GM18858 (cell line): ENCODE measurements at regions not wholly inside any gene's neighbourhood (a gene's known extent, or its start where the extent isn't known, plus 50 kb on each side); places are given as distances from the start of the nearest gene placed in this dataset.

ENCODE experiments used
- ATAC-seq: cut with Tn5 transposase; IDR thresholded peaks from one replicate; pipeline ENCODE4 v1.9.1; 2021; ENCODE audit not compliant: unreplicated experiment

GRCh38 chr1:214823311-214824117 is 220.5 kb downstream of the CENPF start:
- no peak for ATAC-seq

- ATAC-seq, result no peak
These were observed 221.8 kb downstream of the CENPF start for GRCh38 chr1:214824763-214825162.

- ATAC-seq, result no peak
These were observed 223.6 kb downstream of the CENPF start for GRCh38 chr1:214826619-214827018.

- no peak for ATAC-seq
These were observed 224.9 kb downstream of the CENPF start for GRCh38 chr1:214827883-214828282.

GRCh38 chr1:214830941-214831340 is 227.9 kb downstream of the CENPF start:
- no peak for ATAC-seq

- ATAC-seq, result no peak
These were observed 229.0 kb downstream of the CENPF start for GRCh38 chr1:214831956-214832355.

- ATAC-seq, result no peak
These were observed 230.3 kb downstream of the CENPF start for GRCh38 chr1:214833178-214833756.

- ATAC-seq, result no peak
These were observed 234.4 kb downstream of the CENPF start for GRCh38 chr1:214837376-214837775.

- ATAC-seq, result no peak
These were observed 235.4 kb downstream of the CENPF start for GRCh38 chr1:214838351-214838750.

- no peak for ATAC-seq
These were observed 237.4 kb downstream of the CENPF start for GRCh38 chr1:214840356-214840755.

- ATAC-seq, result no peak
These were observed 239.7 kb upstream of the KCNK2 start for GRCh38 chr1:214842856-214843255.

GRCh38 chr1:214843281-214843680 is 239.3 kb upstream of the KCNK2 start:
- ATAC-seq, result no peak

GRCh38 chr1:214844319-214844718 is 238.2 kb upstream of the KCNK2 start:
- ATAC-seq, result no peak

- no peak for ATAC-seq
These were observed 236.3 kb upstream of the KCNK2 start for GRCh38 chr1:214846276-214846675.

- no peak for ATAC-seq
These were observed 235.3 kb upstream of the KCNK2 start for GRCh38 chr1:214847071-214847810.

- ATAC-seq, result no peak
These were observed 234.4 kb upstream of the KCNK2 start for GRCh38 chr1:214848101-214848500.

GRCh38 chr1:214850432-214851050 is 232.0 kb upstream of the KCNK2 start:
- ATAC-seq, result no peak

- ATAC-seq, result no peak
These were observed 229.2 kb upstream of the KCNK2 start for GRCh38 chr1:214853340-214853739.

GRCh38 chr1:214854126-214854875 is 228.2 kb upstream of the KCNK2 start:
- ATAC-seq, result no peak

GRCh38 chr1:214856843-214857242 is 225.7 kb upstream of the KCNK2 start:
- no peak for ATAC-seq

- ATAC-seq, result no peak
These were observed 224.8 kb upstream of the KCNK2 start for GRCh38 chr1:214857716-214858115.
